ENCODE measurements at regions not wholly inside any gene's neighbourhood (a gene's known extent, or its start where the extent isn't known, plus 50 kb on each side); places are given as distances from the start of the nearest gene placed in this dataset.

DNA sequence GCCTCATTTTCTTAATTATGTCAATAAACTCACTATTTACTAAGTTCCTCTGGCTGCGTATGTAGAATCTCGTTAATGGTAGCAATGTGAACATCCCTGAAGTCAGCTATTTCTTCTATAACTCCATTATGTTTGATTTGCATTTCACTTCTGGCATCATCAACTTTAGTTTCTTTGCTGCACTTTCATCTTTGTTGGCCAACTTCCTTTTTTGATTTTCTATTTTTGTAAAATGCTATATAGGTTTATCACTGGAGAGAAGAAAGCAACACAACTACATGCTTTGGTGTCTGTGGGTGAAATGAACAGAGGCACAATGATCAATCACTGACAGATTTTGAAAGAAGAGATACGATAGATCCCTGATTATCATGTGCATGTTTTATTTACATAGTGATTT lies 58.5 kb upstream of the ATF7IP start:
- DNase-seq (ENCODE audit: extremely low read depth, insufficient read length), result no peak
- TF ChIP-seq, protein P1, sequence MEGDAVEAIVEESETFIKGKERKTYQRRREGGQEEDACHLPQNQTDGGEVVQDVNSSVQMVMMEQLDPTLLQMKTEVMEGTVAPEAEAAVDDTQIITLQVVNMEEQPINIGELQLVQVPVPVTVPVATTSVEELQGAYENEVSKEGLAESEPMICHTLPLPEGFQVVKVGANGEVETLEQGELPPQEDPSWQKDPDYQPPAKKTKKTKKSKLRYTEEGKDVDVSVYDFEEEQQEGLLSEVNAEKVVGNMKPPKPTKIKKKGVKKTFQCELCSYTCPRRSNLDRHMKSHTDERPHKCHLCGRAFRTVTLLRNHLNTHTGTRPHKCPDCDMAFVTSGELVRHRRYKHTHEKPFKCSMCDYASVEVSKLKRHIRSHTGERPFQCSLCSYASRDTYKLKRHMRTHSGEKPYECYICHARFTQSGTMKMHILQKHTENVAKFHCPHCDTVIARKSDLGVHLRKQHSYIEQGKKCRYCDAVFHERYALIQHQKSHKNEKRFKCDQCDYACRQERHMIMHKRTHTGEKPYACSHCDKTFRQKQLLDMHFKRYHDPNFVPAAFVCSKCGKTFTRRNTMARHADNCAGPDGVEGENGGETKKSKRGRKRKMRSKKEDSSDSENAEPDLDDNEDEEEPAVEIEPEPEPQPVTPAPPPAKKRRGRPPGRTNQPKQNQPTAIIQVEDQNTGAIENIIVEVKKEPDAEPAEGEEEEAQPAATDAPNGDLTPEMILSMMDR (IDR thresholded peaks at IDR 0.05; ENCODE audit: insufficient read depth, low read length, poor library complexity, severe bottlenecking), result no peak
- Histone ChIP-seq H3K4me3 (replicated peaks; ENCODE audit: low read depth, low read length) (no peak overlapping the region), H3K27me3 (replicated peaks; ENCODE audit: control insufficient read depth, insufficient read depth, low read length) (no peaks in the 10 kb centered on the region), H3K36me3 (ENCODE audit: control insufficient read depth, insufficient read depth, low read length) (no peaks in the 10 kb centered on the region)

DNA sequence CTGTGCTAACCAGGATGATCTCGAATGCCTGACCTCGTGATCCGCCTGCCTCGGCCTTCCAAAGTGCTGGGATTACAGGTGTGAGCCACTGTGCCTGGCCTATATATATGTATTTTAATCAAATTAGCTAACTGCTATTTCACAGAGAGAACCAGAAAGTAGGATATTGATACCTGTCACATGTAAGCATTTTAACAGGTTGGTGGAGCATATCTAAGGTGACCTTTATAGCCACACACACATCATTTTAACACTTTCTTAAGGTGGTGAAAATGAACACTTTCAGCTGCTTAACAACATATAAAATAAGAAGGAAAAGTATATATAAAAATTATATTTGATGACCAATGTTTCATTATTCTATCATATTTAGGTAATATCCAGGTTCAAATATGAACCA lies 57.0 kb upstream of the ATF7IP start:
- Histone ChIP-seq H3K27me3 (replicated peaks; ENCODE audit: control insufficient read depth, insufficient read depth, low read length) (no peaks in the 10 kb centered on the region), H3K4me3 (replicated peaks; ENCODE audit: low read depth, low read length) (no peak overlapping the region), H3K36me3 (ENCODE audit: control insufficient read depth, insufficient read depth, low read length) (no peaks in the 10 kb centered on the region)
- no peak for DNase-seq (ENCODE audit: extremely low read depth, insufficient read length)
- TF ChIP-seq, protein P1 (IDR thresholded peaks at IDR 0.05; ENCODE audit: insufficient read depth, low read length, poor library complexity, severe bottlenecking), result no peak

DNA sequence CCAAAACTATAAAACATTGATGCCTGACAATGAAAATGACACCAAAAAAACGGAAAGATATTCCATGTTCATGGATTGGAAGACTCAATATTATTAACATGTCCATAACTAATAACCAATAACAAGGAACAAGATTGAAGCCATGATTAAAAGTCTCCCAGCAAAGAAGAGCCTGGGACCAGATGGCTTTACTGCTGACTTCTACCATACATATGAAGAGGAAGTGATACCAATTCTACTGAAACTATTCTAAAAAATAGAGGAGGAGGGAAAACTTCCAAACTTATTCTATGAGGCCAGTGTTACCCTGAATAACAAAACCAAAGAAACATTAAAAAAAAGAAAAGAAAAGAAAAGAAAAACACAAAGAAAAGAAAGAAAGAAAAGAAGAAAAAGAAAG lies 54.6 kb upstream of the ATF7IP start:
- no peak for DNase-seq (ENCODE audit: extremely low read depth, insufficient read length)
- TF ChIP-seq, protein P1 (IDR thresholded peaks at IDR 0.05; ENCODE audit: insufficient read depth, low read length, poor library complexity, severe bottlenecking), result no peak
- H3K36me3 ChIP-seq (ENCODE audit: control insufficient read depth, insufficient read depth, low read length), result no peaks in the 10 kb centered on the region
- H3K27me3 ChIP-seq (replicated peaks; ENCODE audit: control insufficient read depth, insufficient read depth, low read length), result no peaks in the 10 kb centered on the region
- no peak overlapping the region for H3K4me3 ChIP-seq (replicated peaks; ENCODE audit: low read depth, low read length)

DNA sequence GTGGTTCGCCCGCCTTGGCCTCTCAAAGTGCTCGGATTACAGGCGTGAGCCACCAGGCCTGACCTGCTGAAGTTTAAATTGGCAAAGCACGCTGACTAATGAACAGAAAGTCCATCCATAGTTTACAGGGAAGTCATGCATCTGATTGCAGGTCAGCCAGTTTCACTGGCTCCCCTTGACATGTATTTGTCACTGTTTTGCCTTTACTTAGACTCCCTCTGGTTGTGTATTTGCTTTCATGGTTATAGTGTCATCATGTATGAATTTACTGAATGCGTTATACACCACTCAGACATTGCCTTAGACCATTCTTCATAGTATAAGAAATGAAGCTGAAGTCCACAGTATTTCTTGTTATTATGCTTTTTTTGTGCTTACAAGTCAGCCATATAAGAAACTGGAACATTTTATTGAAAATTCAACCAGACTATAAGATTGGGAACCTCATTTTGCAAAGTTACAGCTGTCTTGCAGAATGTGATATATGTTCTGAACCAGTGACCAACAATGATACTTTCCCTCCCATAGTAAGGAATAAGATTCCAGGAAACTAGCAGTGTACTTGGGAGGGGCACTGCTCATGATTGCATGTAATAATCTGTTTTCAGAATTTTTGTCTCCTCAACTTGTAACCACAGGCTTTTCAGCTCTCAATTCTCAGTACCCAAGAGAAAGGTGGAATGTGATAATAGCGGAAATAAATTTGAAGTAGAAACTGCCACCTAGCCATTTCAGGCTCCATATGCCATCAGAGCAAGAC lies 51.9 kb upstream of the ATF7IP start:
- H3K27me3 ChIP-seq (replicated peaks; ENCODE audit: control insufficient read depth, insufficient read depth, low read length), result no peaks in the 10 kb centered on the region
- no peak overlapping the region for H3K4me3 ChIP-seq (replicated peaks; ENCODE audit: low read depth, low read length)
- no peak for DNase-seq (ENCODE audit: extremely low read depth, insufficient read length)
- H3K36me3 ChIP-seq (ENCODE audit: control insufficient read depth, insufficient read depth, low read length), result no peaks in the 10 kb centered on the region
- TF ChIP-seq, protein P1 (IDR thresholded peaks at IDR 0.05; ENCODE audit: insufficient read depth, low read length, poor library complexity, severe bottlenecking), result no peak

DNA sequence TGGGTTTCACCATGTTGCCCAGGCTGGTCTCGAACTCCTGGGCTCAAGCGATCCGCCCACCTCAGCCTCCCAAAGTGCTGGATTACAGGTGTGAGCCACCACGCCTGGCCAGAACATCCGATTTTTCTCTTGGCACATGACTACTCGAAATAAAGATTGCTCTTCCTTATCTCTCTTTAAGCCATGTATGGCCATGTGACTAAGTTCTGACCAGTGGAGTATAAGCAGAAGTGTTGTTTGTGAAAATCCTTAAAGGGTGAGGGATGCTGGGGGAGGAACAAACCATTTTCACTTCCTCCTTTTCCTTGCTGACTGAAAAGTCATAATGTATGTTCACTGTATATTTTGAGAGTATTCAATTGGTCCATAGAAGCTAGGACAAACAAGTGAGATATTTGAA lies 50.7 kb upstream of the ATF7IP start:
- Histone ChIP-seq H3K36me3 (ENCODE audit: control insufficient read depth, insufficient read depth, low read length) (no peaks in the 10 kb centered on the region), H3K4me3 (replicated peaks; ENCODE audit: low read depth, low read length) (no peak overlapping the region), H3K27me3 (replicated peaks; ENCODE audit: control insufficient read depth, insufficient read depth, low read length) (no peaks in the 10 kb centered on the region)
- no peak for DNase-seq (ENCODE audit: extremely low read depth, insufficient read length)
- TF ChIP-seq, protein P1 (IDR thresholded peaks at IDR 0.05; ENCODE audit: insufficient read depth, low read length, poor library complexity, severe bottlenecking), result no peak

DNA sequence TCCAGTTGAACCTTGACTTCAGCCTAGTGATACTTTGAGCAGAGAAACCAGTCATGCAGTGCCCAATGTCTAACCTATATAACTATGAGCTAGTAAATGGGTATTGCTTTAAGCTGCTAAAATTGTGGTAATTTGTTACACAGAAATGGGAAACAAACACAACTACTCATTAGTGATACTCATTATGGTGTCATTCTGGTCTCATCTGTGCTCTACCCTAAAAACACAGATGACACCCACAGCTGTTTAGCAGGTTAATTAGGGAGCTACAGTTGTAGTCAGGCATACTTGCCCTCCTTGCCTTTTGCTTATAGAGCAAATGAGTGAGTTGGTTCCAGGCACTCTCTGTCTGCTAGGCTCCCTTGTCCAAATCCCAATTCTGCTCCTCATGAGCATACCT lies 50.0 kb upstream of the ATF7IP start:
- TF ChIP-seq, protein P1 (IDR thresholded peaks at IDR 0.05; ENCODE audit: insufficient read depth, low read length, poor library complexity, severe bottlenecking), result no peak

More for the DNA sequence above, 50.0 kb upstream of the ATF7IP start:
- H3K36me3 ChIP-seq (ENCODE audit: control insufficient read depth, insufficient read depth, low read length), result no peaks in the 10 kb centered on the region
- no peak for DNase-seq (ENCODE audit: extremely low read depth, insufficient read length)
- no peaks in the 10 kb centered on the region for H3K27me3 ChIP-seq (replicated peaks; ENCODE audit: control insufficient read depth, insufficient read depth, low read length)
- no peak overlapping the region for H3K4me3 ChIP-seq (replicated peaks; ENCODE audit: low read depth, low read length)
